GM12878 (cell line): ENCODE measurements at regions not wholly inside any gene's neighbourhood (a gene's known extent, or its start where the extent isn't known, plus 50 kb on each side); places are given as distances from the start of the nearest gene placed in this dataset.

Source experiments
- POLR2A ChIP-seq: IDR thresholded peaks from 2 replicates; pipeline ENCODE4 v1.6.1; 2011; ENCODE audit warnings: low read depth, mild to moderate bottlenecking, low read length
- TF ChIP-seq, protein P1 (sequence below), 3 experiments: IDR thresholded peaks in 2 of 3; conservative IDR thresholded peaks in 1 of 3; 2 replicates each; pipeline ENCODE4 v1.5.1; 2011; ENCODE audit warnings: low read depth in 3 of 3, low read length in 3 of 3, mild to moderate bottlenecking in 3 of 3, control low read depth in 2 of 3, moderate library complexity in 2 of 3, inconsistent platforms in 1 of 3, mixed read lengths in 1 of 3; ENCODE audit not compliant: control insufficient read depth in 2 of 3, insufficient read depth in 1 of 3; ENCODE audit errors: extremely low read depth in 1 of 3

DNA sequence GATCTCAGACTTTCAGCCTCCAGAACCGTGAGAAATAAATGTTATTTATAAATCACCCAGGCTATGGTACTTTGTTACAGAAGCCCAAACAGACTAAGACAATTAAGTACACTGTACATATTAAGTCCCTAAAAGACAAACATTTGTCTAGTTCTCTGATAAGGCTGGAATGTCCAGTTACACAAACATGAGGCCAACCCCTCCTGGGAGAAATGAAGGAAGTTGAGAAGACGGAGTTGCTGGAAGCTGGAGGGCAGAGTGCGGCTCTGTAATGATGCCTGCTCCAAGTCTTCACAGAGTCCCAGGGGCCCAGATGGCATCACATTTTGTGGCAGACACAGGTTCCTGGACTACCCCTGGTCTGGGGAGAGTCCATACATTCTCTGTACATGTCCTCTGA lies 79.2 kb upstream of the ST8SIA3 start:
- TF ChIP-seq, protein P1, sequence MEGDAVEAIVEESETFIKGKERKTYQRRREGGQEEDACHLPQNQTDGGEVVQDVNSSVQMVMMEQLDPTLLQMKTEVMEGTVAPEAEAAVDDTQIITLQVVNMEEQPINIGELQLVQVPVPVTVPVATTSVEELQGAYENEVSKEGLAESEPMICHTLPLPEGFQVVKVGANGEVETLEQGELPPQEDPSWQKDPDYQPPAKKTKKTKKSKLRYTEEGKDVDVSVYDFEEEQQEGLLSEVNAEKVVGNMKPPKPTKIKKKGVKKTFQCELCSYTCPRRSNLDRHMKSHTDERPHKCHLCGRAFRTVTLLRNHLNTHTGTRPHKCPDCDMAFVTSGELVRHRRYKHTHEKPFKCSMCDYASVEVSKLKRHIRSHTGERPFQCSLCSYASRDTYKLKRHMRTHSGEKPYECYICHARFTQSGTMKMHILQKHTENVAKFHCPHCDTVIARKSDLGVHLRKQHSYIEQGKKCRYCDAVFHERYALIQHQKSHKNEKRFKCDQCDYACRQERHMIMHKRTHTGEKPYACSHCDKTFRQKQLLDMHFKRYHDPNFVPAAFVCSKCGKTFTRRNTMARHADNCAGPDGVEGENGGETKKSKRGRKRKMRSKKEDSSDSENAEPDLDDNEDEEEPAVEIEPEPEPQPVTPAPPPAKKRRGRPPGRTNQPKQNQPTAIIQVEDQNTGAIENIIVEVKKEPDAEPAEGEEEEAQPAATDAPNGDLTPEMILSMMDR (IDR thresholded peaks at IDR 0.05 in 2 of 3, conservative IDR thresholded peaks at IDR 0.05 in 1 of 3; ENCODE audit: control insufficient read depth in 2 of 3, extremely low read depth in 1 of 3, insufficient read depth in 1 of 3, low read depth in 3 of 3, low read length in 3 of 3): no peak
- no peak for TF ChIP-seq POLR2A
